Liver (tissue), 3 donors: ENCODE measurements at regions not wholly inside any gene's neighbourhood (a gene's known extent, or its start where the extent isn't known, plus 50 kb on each side); places are given as distances from the start of the nearest gene placed in this dataset.

ENCODE experiments used
- CTCF ChIP-seq: fragments of 150-350 bp; IDR thresholded peaks from 2 replicates; pipeline ENCODE4 v1.5.1; 2017; ENCODE audit warnings: improper control_type of control experiment, low read depth, low read length; ENCODE audit not compliant: missing input control
- EGR1 ChIP-seq, 2 donors: IDR thresholded peaks; 2 replicates each; pipeline ENCODE4 v1.6.1; 2016 to 2018; ENCODE audit warnings: antibody characterized with exemption in 2 of 2, low read depth in 2 of 2
- GABPA ChIP-seq, 2 donors: IDR thresholded peaks in 1 of 2; conservative IDR thresholded peaks in 1 of 2; 2 replicates each; pipeline ENCODE4 v1.6.1; 2016; ENCODE audit warnings: antibody characterized with exemption in 2 of 2, mild to moderate bottlenecking in 1 of 2, moderate library complexity in 1 of 2
- HNF4G ChIP-seq: IDR thresholded peaks from 2 replicates; pipeline ENCODE4 v1.6.1; 2016; ENCODE audit warnings: antibody characterized with exemption
- MAX ChIP-seq: IDR thresholded peaks from 2 replicates; pipeline ENCODE4 v1.6.1; 2016; ENCODE audit warnings: antibody characterized with exemption
- RAD21 ChIP-seq, 2 donors: IDR thresholded peaks; 2 replicates each; pipeline ENCODE4 v1.6.1; 2016; ENCODE audit warnings: antibody characterized with exemption in 2 of 2, mild to moderate bottlenecking in 2 of 2
- REST ChIP-seq: IDR thresholded peaks from 2 replicates; pipeline ENCODE4 v1.6.1; 2016; ENCODE audit warnings: antibody characterized with exemption, mild to moderate bottlenecking
- SP1 ChIP-seq: IDR thresholded peaks from 2 replicates; pipeline ENCODE4 v1.6.1; 2018; ENCODE audit warnings: antibody characterized with exemption, mild to moderate bottlenecking
- TF ChIP-seq, protein P1 (sequence below): IDR thresholded peaks from 2 replicates; pipeline ENCODE4 v1.6.1; 2016; ENCODE audit warnings: antibody characterized with exemption
- donor health status: healthy.
- donor health status: healthy.

DNA sequence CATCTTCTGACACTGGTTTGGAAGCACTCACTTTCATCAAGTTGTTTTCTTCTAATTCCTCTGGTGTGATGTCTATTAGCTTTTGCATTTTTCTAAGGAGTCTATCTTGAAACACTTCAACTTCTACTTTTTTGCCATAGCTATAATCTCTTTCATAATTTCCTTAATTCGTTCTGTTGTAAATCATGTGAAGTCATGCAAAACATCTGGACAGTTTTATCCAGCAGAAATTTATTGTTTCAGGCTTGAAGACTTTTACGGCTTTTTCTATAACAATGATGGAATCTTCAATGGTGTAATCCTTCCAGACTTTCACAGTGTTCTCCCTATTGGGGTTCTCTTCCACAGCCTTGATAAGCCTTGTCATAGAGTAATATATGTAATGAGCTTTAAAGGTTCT is 74.9 kb upstream of the PABPC4L start:
- TF ChIP-seq MAX (no peak), CTCF (no peak), GABPA (IDR thresholded peaks at IDR 0.05 in 1 of 2, conservative IDR thresholded peaks at IDR 0.05 in 1 of 2) (no peak), REST (no peak), HNF4G (no peak), EGR1 (IDR thresholded peaks at IDR 0.05; ENCODE audit: low read depth in 2 of 2) (no peak), SP1 (no peak), RAD21 (IDR thresholded peaks at IDR 0.05) (no peak)
- TF ChIP-seq, protein P1, sequence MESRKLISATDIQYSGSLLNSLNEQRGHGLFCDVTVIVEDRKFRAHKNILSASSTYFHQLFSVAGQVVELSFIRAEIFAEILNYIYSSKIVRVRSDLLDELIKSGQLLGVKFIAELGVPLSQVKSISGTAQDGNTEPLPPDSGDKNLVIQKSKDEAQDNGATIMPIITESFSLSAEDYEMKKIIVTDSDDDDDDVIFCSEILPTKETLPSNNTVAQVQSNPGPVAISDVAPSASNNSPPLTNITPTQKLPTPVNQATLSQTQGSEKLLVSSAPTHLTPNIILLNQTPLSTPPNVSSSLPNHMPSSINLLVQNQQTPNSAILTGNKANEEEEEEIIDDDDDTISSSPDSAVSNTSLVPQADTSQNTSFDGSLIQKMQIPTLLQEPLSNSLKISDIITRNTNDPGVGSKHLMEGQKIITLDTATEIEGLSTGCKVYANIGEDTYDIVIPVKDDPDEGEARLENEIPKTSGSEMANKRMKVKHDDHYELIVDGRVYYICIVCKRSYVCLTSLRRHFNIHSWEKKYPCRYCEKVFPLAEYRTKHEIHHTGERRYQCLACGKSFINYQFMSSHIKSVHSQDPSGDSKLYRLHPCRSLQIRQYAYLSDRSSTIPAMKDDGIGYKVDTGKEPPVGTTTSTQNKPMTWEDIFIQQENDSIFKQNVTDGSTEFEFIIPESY = no peak
